B cell (primary cell): ENCODE measurements at regions not wholly inside any gene's neighbourhood (a gene's known extent, or its start where the extent isn't known, plus 50 kb on each side); places are given as distances from the start of the nearest gene placed in this dataset.

Source experiments
- ATAC-seq: fragments of 200-7000 bp; cut with Tn5 transposase; one replicate; pipeline ENCODE4 v1.10.0; 2021; ENCODE audit warnings: low read depth, mild to moderate bottlenecking, moderate number of reproducible peaks, moderate library complexity
- CTCF ChIA-PET: fragments of 350-600 bp; sonication (Branson Sonifier 250); formaldehyde crosslinking; loops from one replicate; lab custom pipeline; 2021; ENCODE audit warnings: antibody characterized with exemption, inconsistent platforms; lab: Charles Lee
- POLR2A ChIA-PET: fragments of 350-600 bp; sonication (Branson Sonifier 250); formaldehyde crosslinking; loops from one replicate; lab custom pipeline; 2021; ENCODE audit warnings: antibody characterized with exemption; lab: Charles Lee
- DNase-seq: peaks from one replicate; pipeline ENCODE4 v3.0.0; 2013
- H2AFZ ChIP-seq: 2 replicates; pipeline ENCODE4 v1.6.1; 2012; ENCODE audit warnings: mild to moderate bottlenecking, low read depth, low read length; ENCODE audit not compliant: insufficient read depth, poor library complexity, severe bottlenecking
- H3K27ac ChIP-seq, 2 donors: 1 replicate in 1 of 2; 2 replicates in 1 of 2; pipeline ENCODE4 v1.5.1; 2012 to 2013; ENCODE audit warnings: low read length in 2 of 2, mild to moderate bottlenecking in 2 of 2, moderate library complexity in 1 of 2
- H3K27me3 ChIP-seq, 4 experiments: fragments of 200-600 bp in 1 of 4; sonication (generic) in 1 of 4; replicated peaks in 1 of 4; 1 replicate in 2 of 4; 2 replicates in 2 of 4; pipeline versions ENCODE4 v1.6.1 to v1.7.0; 2013 to 2016; ENCODE audit warnings: low read length in 3 of 4, mild to moderate bottlenecking in 2 of 4, mixed read lengths in 1 of 4, moderate library complexity in 1 of 4; ENCODE audit not compliant: insufficient read depth in 4 of 4, control insufficient read depth in 3 of 4; ENCODE audit errors: control extremely low read depth in 1 of 4
- H3K36me3 ChIP-seq, 2 experiments: replicated peaks in 1 of 2; 1 replicate in 1 of 2; 2 replicates in 1 of 2; pipeline versions ENCODE4 v1.6.1 to v1.7.1; 2013; ENCODE audit warnings: low read length in 1 of 2; ENCODE audit not compliant: insufficient read depth in 2 of 2, control insufficient read depth in 1 of 2; ENCODE audit errors: control extremely low read depth in 1 of 2, extremely low read depth in 1 of 2
- H3K4me1 ChIP-seq, 2 donors: fragments of 200-600 bp in 1 of 2; sonication (generic) in 1 of 2; 1 replicate in 1 of 2; 2 replicates in 1 of 2; pipeline versions ENCODE4 v1.5.1 to v1.6.1; 2013 to 2017; ENCODE audit warnings: low read length in 2 of 2; ENCODE audit not compliant: control insufficient read depth in 2 of 2, insufficient read depth in 2 of 2
- H3K4me2 ChIP-seq: replicated peaks from 2 replicates; pipeline ENCODE3; 2012; ENCODE audit warnings: mild to moderate bottlenecking, low read depth, low read length; ENCODE audit not compliant: poor library complexity, severe bottlenecking
- H3K4me3 ChIP-seq, 5 experiments: fragments of 200-600 bp in 1 of 5; sonication (generic) in 1 of 5; 1 replicate in 3 of 5; 2 replicates in 2 of 5; pipeline versions ENCODE4 v1.5.1 to v1.7.0; 2011 to 2016; ENCODE audit warnings: low read length in 4 of 5, mild to moderate bottlenecking in 4 of 5, low read depth in 2 of 5, control low read depth in 1 of 5, moderate library complexity in 1 of 5; ENCODE audit not compliant: insufficient read depth in 1 of 5; ENCODE audit errors: control extremely low read depth in 1 of 5, extremely low read depth in 1 of 5
- H3K79me2 ChIP-seq: fragments of 200-600 bp; sonication (generic); one replicate; pipeline ENCODE4 v1.6.0; 2016; ENCODE audit warnings: low read length; ENCODE audit not compliant: control insufficient read depth, insufficient read depth
- H3K9ac ChIP-seq: fragments of 200-600 bp; sonication (generic); 2 replicates; pipeline ENCODE4 v1.6.1; 2017; ENCODE audit warnings: mild to moderate bottlenecking, low read length, moderate library complexity
- H3K9me3 ChIP-seq, 3 donors: one replicate each; pipeline versions ENCODE4 v1.6.1 to v1.7.1; 2013; ENCODE audit warnings: low read length in 2 of 3; ENCODE audit not compliant: control insufficient read depth in 2 of 3, insufficient read depth in 1 of 3; ENCODE audit errors: control extremely low read depth in 1 of 3
- H4K20me1 ChIP-seq: 2 replicates; pipeline ENCODE4 v1.6.0; 2012; ENCODE audit warnings: mild to moderate bottlenecking, low read length; ENCODE audit not compliant: insufficient read depth, control insufficient read depth, poor library complexity, severe bottlenecking
- H3K27ac Mint-ChIP-seq: one replicate; pipeline ENCODE4 v1.8.0; 2021; ENCODE audit warnings: mixed read lengths
- H3K27me3 Mint-ChIP-seq: one replicate; pipeline ENCODE4 v1.8.0; 2021; ENCODE audit warnings: mixed read lengths
- H3K4me1 Mint-ChIP-seq: one replicate; pipeline ENCODE4 v1.8.0; 2021; ENCODE audit warnings: mixed read lengths
- H3K4me3 Mint-ChIP-seq: one replicate; pipeline ENCODE4 v1.8.0; 2021; ENCODE audit warnings: mixed read lengths
- H3K9me3 Mint-ChIP-seq: one replicate; pipeline ENCODE4 v1.8.0; 2022; ENCODE audit warnings: mixed read lengths; ENCODE audit not compliant: insufficient read depth
- EZH2 ChIP-seq: IDR thresholded peaks from 2 replicates; pipeline ENCODE4 v1.6.1; 2012; ENCODE audit warnings: borderline replicate concordance, low read depth, mild to moderate bottlenecking, moderate library complexity, low read length; ENCODE audit not compliant: insufficient read depth, poor library complexity, severe bottlenecking
- WGBS: methylation state at CpG from one replicate; pipeline ENCODE4 v1.1.5; 2013; ENCODE audit warnings: missing lambda C conversion rate; ENCODE audit not compliant: insufficient coverage; 5-methylcytosine and 5-hydroxymethylcytosine counted together
- intact Hi-C: fragments of 100-400 bp; cut with micrococcal nuclease; formaldehyde crosslinking; loops from one replicate; pipeline ENCODE4 v1.10.0; 2022
- TF ChIP-seq, protein P1 (sequence below): fragments of 200-600 bp; IDR thresholded peaks from one replicate; pipeline ENCODE4 v1.8.0; 2022; ENCODE audit warnings: antibody characterized with exemption, mild to moderate bottlenecking

DNA sequence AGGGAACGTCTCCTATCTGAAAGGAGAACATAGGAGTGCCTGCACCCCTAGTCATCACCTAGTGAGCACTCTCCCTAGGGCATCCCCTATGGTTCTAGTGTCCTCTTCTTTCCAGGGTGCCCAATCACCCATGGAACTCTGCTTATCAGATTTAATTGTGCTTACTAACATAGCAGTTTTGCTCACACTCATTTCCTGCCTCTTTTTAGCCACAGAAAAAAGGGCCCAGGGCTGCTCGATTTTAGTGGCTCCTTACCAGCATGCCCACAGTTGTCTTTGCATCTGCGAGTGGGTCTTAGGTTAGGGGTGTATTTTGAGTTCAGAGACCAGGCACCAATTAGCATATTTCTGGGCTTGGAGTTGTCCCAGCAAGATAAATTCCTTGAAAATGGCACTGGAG lies 1110.2 kb downstream of the TAF11L14 start:
- peak overlapping the region; percentile 90 for H3K4me3 Mint-ChIP-seq
- peak overlapping the region; percentile 99 for H3K9ac ChIP-seq
- no peaks in the 10 kb centered on the region for H3K9me3 Mint-ChIP-seq
- H3K27me3 ChIP-seq, result no peaks in the 10 kb centered on the region
- H2AFZ ChIP-seq, result peak overlapping the region; percentile 91
- peaks cover 50 to 56% of the 10 kb centered on the region in 2 donors for H3K4me1 ChIP-seq
- CTCF ChIA-PET, result no interaction called here
- H4K20me1 ChIP-seq, result peaks cover 4% of the 10 kb centered on the region
- ATAC-seq (no peak), DNase-seq (no peak)
- peak overlapping the region; percentile 94 for H3K27ac Mint-ChIP-seq
- whole genome bisulfite sequencing, result 28% methylated on average over 3 of the region's 3 CpGs
- H3K27ac ChIP-seq, result peak overlapping the region; percentile 85 to 94
- H3K4me1 Mint-ChIP-seq, result peaks cover 69% of the 10 kb centered on the region
- H3K4me3 ChIP-seq, result peak overlapping the region in 4 of 5 experiments; percentile 52 to 100 (median 84)
- POLR2A ChIA-PET, result no interaction called here
- H3K36me3 ChIP-seq, result peaks cover 0 to 2% of the 10 kb centered on the region in 2 experiments
- TF ChIP-seq, protein P1, sequence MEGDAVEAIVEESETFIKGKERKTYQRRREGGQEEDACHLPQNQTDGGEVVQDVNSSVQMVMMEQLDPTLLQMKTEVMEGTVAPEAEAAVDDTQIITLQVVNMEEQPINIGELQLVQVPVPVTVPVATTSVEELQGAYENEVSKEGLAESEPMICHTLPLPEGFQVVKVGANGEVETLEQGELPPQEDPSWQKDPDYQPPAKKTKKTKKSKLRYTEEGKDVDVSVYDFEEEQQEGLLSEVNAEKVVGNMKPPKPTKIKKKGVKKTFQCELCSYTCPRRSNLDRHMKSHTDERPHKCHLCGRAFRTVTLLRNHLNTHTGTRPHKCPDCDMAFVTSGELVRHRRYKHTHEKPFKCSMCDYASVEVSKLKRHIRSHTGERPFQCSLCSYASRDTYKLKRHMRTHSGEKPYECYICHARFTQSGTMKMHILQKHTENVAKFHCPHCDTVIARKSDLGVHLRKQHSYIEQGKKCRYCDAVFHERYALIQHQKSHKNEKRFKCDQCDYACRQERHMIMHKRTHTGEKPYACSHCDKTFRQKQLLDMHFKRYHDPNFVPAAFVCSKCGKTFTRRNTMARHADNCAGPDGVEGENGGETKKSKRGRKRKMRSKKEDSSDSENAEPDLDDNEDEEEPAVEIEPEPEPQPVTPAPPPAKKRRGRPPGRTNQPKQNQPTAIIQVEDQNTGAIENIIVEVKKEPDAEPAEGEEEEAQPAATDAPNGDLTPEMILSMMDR, result no peak
- no peak for TF ChIP-seq EZH2
- peaks cover 56% of the 10 kb centered on the region for H3K79me2 ChIP-seq
- H3K27me3 Mint-ChIP-seq, result no peaks in the 10 kb centered on the region
- H3K9me3 ChIP-seq, result no peaks in the 10 kb centered on the region
- peak overlapping the region; percentile 91 for H3K4me2 ChIP-seq
- intact Hi-C loops, result no loop called here

DNA sequence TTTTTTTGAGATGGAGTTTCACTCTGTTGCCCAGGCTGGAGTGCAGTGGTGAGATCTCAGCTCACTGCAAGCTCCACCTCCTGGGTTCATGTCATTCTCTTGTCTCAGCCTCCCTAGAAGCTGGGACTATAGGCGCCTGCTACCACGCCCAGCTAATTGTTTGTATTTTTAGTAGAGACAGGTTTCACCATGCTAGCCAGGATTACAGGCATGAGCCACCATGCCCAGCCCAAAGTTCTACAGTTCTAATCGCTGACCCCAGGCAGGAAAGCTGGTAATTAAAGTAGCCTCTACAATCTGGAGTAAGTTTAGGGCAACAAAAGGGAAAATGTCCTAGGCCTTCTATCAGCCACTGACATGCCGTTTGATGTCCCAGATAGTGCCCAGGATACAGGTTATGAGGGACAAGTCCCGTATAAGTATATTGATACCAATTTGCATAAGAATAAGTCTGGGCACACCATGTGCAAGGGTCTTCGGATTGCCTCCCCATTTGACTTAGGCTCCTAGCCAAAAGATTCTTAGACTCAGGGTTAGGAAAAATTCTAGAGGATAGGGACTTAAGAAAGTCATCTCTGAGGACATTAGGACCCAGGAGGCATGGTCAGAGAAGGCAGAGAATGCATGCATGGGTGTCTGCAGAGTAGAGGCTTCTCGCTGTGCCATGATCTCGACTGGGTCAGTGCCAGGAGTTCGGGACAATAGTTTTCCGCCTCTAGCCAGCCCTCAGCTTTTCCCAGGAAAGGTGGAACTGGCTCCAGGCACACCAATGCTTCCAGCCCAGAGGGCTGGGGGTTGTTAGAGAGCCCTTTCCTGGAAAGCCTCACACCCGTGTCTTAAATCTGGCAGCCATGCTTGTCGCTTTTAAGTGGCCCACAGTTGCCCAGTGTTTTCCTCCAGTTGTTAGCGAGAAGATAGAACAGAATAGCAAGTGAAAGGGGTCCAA lies 1111.1 kb downstream of the TAF11L14 start:
- POLR2A ChIA-PET, result no interaction called here
- Histone ChIP-seq H3K4me2 (peak overlapping the region; percentile 91), H3K36me3 (peaks cover 0 to 2% of the 10 kb centered on the region in 2 experiments), H2AFZ (peak overlapping the region; percentile 91), H3K27ac (peak overlapping the region; percentile 85 to 94), H3K4me1 (peaks cover 50 to 51% of the 10 kb centered on the region in 2 donors), H3K9me3 (no peaks in the 10 kb centered on the region), H3K9ac (peak overlapping the region; percentile 99), H3K27me3 (no peaks in the 10 kb centered on the region), H3K79me2 (peaks cover 51% of the 10 kb centered on the region), H4K20me1 (peaks cover 4% of the 10 kb centered on the region), H3K4me3 (peak overlapping the region; percentile 52 to 100 (median 85))
- Mint-ChIP-seq H3K4me3 (peak overlapping the region; percentile 90), H3K9me3 (no peaks in the 10 kb centered on the region), H3K27me3 (no peaks in the 10 kb centered on the region), H3K27ac (peak overlapping the region; percentile 94), H3K4me1 (peaks cover 64% of the 10 kb centered on the region)
- TF ChIP-seq EZH2, result no peak
- TF ChIP-seq, protein P1, result no peak
- CTCF ChIA-PET, result interaction anchor here (0.8 to 0.9 kb wide), 2 partner anchors 47 to 1528 kb away, joined by 3 read pairs; no protein-coding TSS in a partner anchor
- peak; percentile 16 for ATAC-seq
- WGBS, result 23% methylated on average over 10 of the region's 13 CpGs
- intact Hi-C loops, result loop anchor here (5.0 kb wide), 1 partner anchor 1528 kb away; the partner anchor contains the start of gene BASP1
- DNase-seq, result peak; percentile 22
